ENCODE measurements at regions not wholly inside any gene's neighbourhood (a gene's known extent, or its start where the extent isn't known, plus 50 kb on each side); places are given as distances from the start of the nearest gene placed in this dataset.
A peak's percentile ranks its signal among the peaks of the same experiment; 100 is the strongest.

GRCh38 chr1:191592907-191593306 is 565.4 kb upstream of the RGS18 start:
- no peak for DNase-seq

GRCh38 chr1:191595170-191595569 is 563.1 kb upstream of the RGS18 start:
- DNase-seq, result no peak

GRCh38 chr1:191608367-191608766 is 549.9 kb upstream of the RGS18 start:
- DNase-seq, result no peak

GRCh38 chr1:191609305-191609704 is 549.0 kb upstream of the RGS18 start:
- DNase-seq, result no peak

- no peak for DNase-seq
These were observed 543.0 kb upstream of the RGS18 start for GRCh38 chr1:191615101-191615821.

GRCh38 chr1:191618181-191618580 is 540.1 kb upstream of the RGS18 start:
- no peak for DNase-seq

- no peak for DNase-seq
These were observed 537.4 kb upstream of the RGS18 start for GRCh38 chr1:191620883-191621282.

- no peak for DNase-seq
These were observed 534.2 kb upstream of the RGS18 start for GRCh38 chr1:191624044-191624443.

GRCh38 chr1:191629836-191630235 is 528.4 kb upstream of the RGS18 start:
- DNase-seq, result no peak

- DNase-seq, result no peak
These were observed 523.3 kb upstream of the RGS18 start for GRCh38 chr1:191634801-191635508.

- DNase-seq, result no peak
These were observed 521.9 kb upstream of the RGS18 start for GRCh38 chr1:191636345-191636744.

GRCh38 chr1:191641420-191642260 is 516.6 kb upstream of the RGS18 start:
- no peak for DNase-seq

GRCh38 chr1:191643060-191643459 is 515.2 kb upstream of the RGS18 start:
- DNase-seq, result no peak

- DNase-seq, result no peak
These were observed 509.3 kb upstream of the RGS18 start for GRCh38 chr1:191648939-191649338.

- DNase-seq, result no peak
These were observed 496.2 kb upstream of the RGS18 start for GRCh38 chr1:191662051-191662450.

GRCh38 chr1:191662746-191663145 is 495.5 kb upstream of the RGS18 start:
- DNase-seq, result no peak

- DNase-seq, result no peak
These were observed 489.7 kb upstream of the RGS18 start for GRCh38 chr1:191668525-191668924.

GRCh38 chr1:191669629-191670028 is 488.6 kb upstream of the RGS18 start:
- no peak for DNase-seq

- no peak for DNase-seq
These were observed 487.0 kb upstream of the RGS18 start for GRCh38 chr1:191671236-191671635.

GRCh38 chr1:191674626-191675179 is 483.6 kb upstream of the RGS18 start:
- DNase-seq, result no peak

GRCh38 chr1:191675856-191676783 is 482.1 kb upstream of the RGS18 start:
- DNase-seq, result peak; percentile 2

GRCh38 chr1:191685669-191686068 is 472.6 kb upstream of the RGS18 start:
- DNase-seq, result no peak
